Kidney (tissue), 13 donors: ENCODE measurements at regions not wholly inside any gene's neighbourhood (a gene's known extent, or its start where the extent isn't known, plus 50 kb on each side); places are given as distances from the start of the nearest gene placed in this dataset.

ENCODE experiments used
- DNase-seq, 5 donors: peaks; one replicate each; pipeline ENCODE4 v3.0.0-alpha.2; 2013 to 2020
- FAIRE-seq: peaks from 2 replicates; lab custom pipeline; 2012; peaks lifted over from hg19 to GRCh38; lab: Jason Lieb, UNC
- H3K27ac ChIP-seq, 2 donors: one replicate each; pipeline ENCODE4 v1.7.0; 2013; ENCODE audit warnings: low read depth in 2 of 2, low read length in 2 of 2, inconsistent platforms in 1 of 2
- H3K27me3 ChIP-seq: one replicate; pipeline ENCODE4 v1.7.1; 2013; ENCODE audit warnings: low read length, inconsistent platforms; ENCODE audit not compliant: control insufficient read depth, insufficient read depth
- H3K36me3 ChIP-seq, 3 donors: one replicate each; pipeline versions ENCODE4 v1.7.0 to v1.7.1; 2013; ENCODE audit warnings: low read length in 3 of 3, control low read depth in 1 of 3, inconsistent platforms in 1 of 3; ENCODE audit not compliant: insufficient read depth in 3 of 3, control insufficient read depth in 2 of 3
- H3K4me1 ChIP-seq, 3 donors: one replicate each; pipeline versions ENCODE4 v1.7.0 to v1.7.1; 2013; ENCODE audit warnings: low read length in 3 of 3, inconsistent platforms in 1 of 3, low read depth in 1 of 3; ENCODE audit not compliant: control insufficient read depth in 2 of 3, insufficient read depth in 2 of 3
- H3K4me3 ChIP-seq, 3 donors: one replicate each; pipeline versions ENCODE4 v1.7.0 to v1.8.1; 2013; ENCODE audit warnings: low read length in 3 of 3, control low read depth in 1 of 3, inconsistent platforms in 1 of 3
- H3K9ac ChIP-seq, 3 donors: one replicate each; pipeline versions ENCODE4 v1.7.0 to v1.7.1; 2013; ENCODE audit warnings: low read length in 3 of 3, control low read depth in 1 of 3, inconsistent platforms in 1 of 3
- H3K9me3 ChIP-seq, 3 donors: one replicate each; pipeline versions ENCODE4 v1.7.0 to v1.7.1; 2013; ENCODE audit warnings: low read length in 3 of 3, control low read depth in 1 of 3, inconsistent platforms in 1 of 3; ENCODE audit not compliant: control insufficient read depth in 2 of 3, insufficient read depth in 1 of 3
- CTCF ChIP-seq: IDR thresholded peaks from 3 replicates; pipeline ENCODE4 v1.5.1; 2012; ENCODE audit warnings: mild to moderate bottlenecking, moderate library complexity, borderline replicate concordance; ENCODE audit not compliant: insufficient read depth; ENCODE audit errors: extremely low read depth
- intact Hi-C: fragments of 100-400 bp; cut with DNase I; formaldehyde crosslinking; loops from one replicate; pipeline ENCODE4 v1.11.1; 2022
- donor health status: control.
- donor health status: control.
- donor health status: control.
- donor health status: control.
- donor health status: control.
- donor health status: DM: yes; HTN: yes; CAD: no.
- donor health status: Normal renal cell carcinoma (clear cell type).

GRCh38 chr12:58414398-58414871 lies 473.1 kb downstream of the ATP23 start:
- intact Hi-C loops, result no loop called here
- no peaks in the 10 kb centered on the region for H3K4me1 ChIP-seq
- no peak overlapping the region for H3K9ac ChIP-seq
- FAIRE-seq (no peak), DNase-seq (no peak)
- H3K4me3 ChIP-seq, result no peak overlapping the region
- H3K36me3 ChIP-seq, result no peaks in the 10 kb centered on the region
- no peaks in the 10 kb centered on the region for H3K9me3 ChIP-seq
- no peaks in the 10 kb centered on the region for H3K27me3 ChIP-seq
- no peak overlapping the region for H3K27ac ChIP-seq
- TF ChIP-seq CTCF, result no peak

GRCh38 chr12:58415716-58416115 lies 474.3 kb downstream of the ATP23 start:
- Histone ChIP-seq H3K4me1 (no peaks in the 10 kb centered on the region), H3K27me3 (no peaks in the 10 kb centered on the region), H3K36me3 (no peaks in the 10 kb centered on the region), H3K9me3 (no peaks in the 10 kb centered on the region), H3K9ac (no peak overlapping the region), H3K4me3 (no peak overlapping the region), H3K27ac (no peak overlapping the region)
- no peak for FAIRE-seq
- DNase-seq, result no peak
- TF ChIP-seq CTCF, result no peak
- intact Hi-C loops, result no loop called here

GRCh38 chr12:58416236-58416635 lies 474.9 kb downstream of the ATP23 start:
- DNase-seq, result no peak
- no peaks in the 10 kb centered on the region for H3K36me3 ChIP-seq
- H3K9ac ChIP-seq, result no peak overlapping the region
- intact Hi-C loops, result no loop called here
- no peak overlapping the region for H3K4me3 ChIP-seq
- H3K27ac ChIP-seq, result no peak overlapping the region
- H3K4me1 ChIP-seq, result no peaks in the 10 kb centered on the region
- no peak for FAIRE-seq
- no peak for TF ChIP-seq CTCF
- no peaks in the 10 kb centered on the region for H3K27me3 ChIP-seq
- H3K9me3 ChIP-seq, result no peaks in the 10 kb centered on the region

GRCh38 chr12:58419196-58419760 lies 477.9 kb downstream of the ATP23 start:
- Histone ChIP-seq H3K36me3 (no peaks in the 10 kb centered on the region), H3K27me3 (no peaks in the 10 kb centered on the region), H3K9ac (no peak overlapping the region), H3K4me1 (no peaks in the 10 kb centered on the region), H3K27ac (no peak overlapping the region), H3K9me3 (no peaks in the 10 kb centered on the region), H3K4me3 (no peak overlapping the region)
- intact Hi-C loops, result no loop called here
- no peak for TF ChIP-seq CTCF
- DNase-seq (peak in 1 of 5 donors; percentile 48), FAIRE-seq (no peak)
